K562 (cell line): ENCODE measurements at regions not wholly inside any gene's neighbourhood (a gene's known extent, or its start where the extent isn't known, plus 50 kb on each side); places are given as distances from the start of the nearest gene placed in this dataset.

Source experiments
- ATAC-seq: fragments of 200-7000 bp; cut with Tn5 transposase; 3 replicates; pipeline ENCODE4 v1.9.1; 2020; ENCODE audit warnings: moderate library complexity
- BruUV-seq: library from RNA; stranded (reverse); fragments of 400-500 nt; replicated peaks from 2 replicates; lab custom pipeline; 2021; lab: Mats Ljungman, UMichigan
- CTCF ChIA-PET: fragments of 300-600 bp; formaldehyde crosslinking; extraction: SDS; loops from one replicate; lab custom pipeline; 2021; ENCODE audit warnings: low intra/inter-chr PET ratio; lab: Yijun Ruan, JAX
- POLR2A ChIA-PET: fragments of 300-600, 350-650 bp; sonication (Branson Sonifier 250); formaldehyde crosslinking; extraction: SDS; loops from one replicate; lab custom pipeline; 2021; ENCODE audit warnings: antibody characterized with exemption, inconsistent platforms; lab: Yijun Ruan, JAX
- DNase-seq, 4 experiments: peaks; one replicate each; pipeline versions ENCODE4 v3.0.0 to v3.0.0-alpha.2; 2011 to 2018; ENCODE audit warnings: low spot score in 3 of 4, mixed read lengths in 3 of 4; ENCODE audit errors: extremely low read depth in 1 of 4
- FAIRE-seq: peaks from 2 replicates; lab custom pipeline; 2011; peaks lifted over from hg19 to GRCh38; lab: Jason Lieb, UNC
- H2AFZ ChIP-seq: 2 replicates; pipeline ENCODE4 v1.6.0; 2011; ENCODE audit warnings: low read depth, low read length, control low read depth, inconsistent platforms
- H3K27ac ChIP-seq: fragments of 200-600 bp; 3 replicates; pipeline ENCODE4 v1.8.0; 2011; ENCODE audit warnings: low read depth, mild to moderate bottlenecking, control low read depth, inconsistent platforms, low read length, moderate library complexity, mixed read lengths; ENCODE audit errors: extremely low read depth
- H3K27me3 ChIP-seq, 2 experiments: fragments of 300-600 bp in 1 of 2; 2 replicates in 1 of 2; 3 replicates in 1 of 2; pipeline versions ENCODE4 v1.6.0 to v1.8.0; 2011; ENCODE audit warnings: inconsistent platforms in 2 of 2, low read length in 2 of 2, mild to moderate bottlenecking in 1 of 2, mixed read lengths in 1 of 2, moderate library complexity in 1 of 2; ENCODE audit not compliant: control insufficient read depth in 2 of 2, insufficient read depth in 2 of 2
- H3K36me3 ChIP-seq: fragments of 300-600 bp; 3 replicates; pipeline ENCODE4 v1.8.0; 2011; ENCODE audit warnings: mild to moderate bottlenecking, low read length, inconsistent platforms; ENCODE audit not compliant: control insufficient read depth, insufficient read depth
- H3K4me1 ChIP-seq, 2 experiments: fragments of 200-600 bp in 1 of 2; replicated peaks in 1 of 2; 2 replicates in 1 of 2; 3 replicates in 1 of 2; pipeline versions ENCODE4 v1.5.1 to v1.8.0; 2011; ENCODE audit warnings: inconsistent platforms in 2 of 2, low read length in 2 of 2, mild to moderate bottlenecking in 1 of 2, mixed read lengths in 1 of 2, moderate library complexity in 1 of 2; ENCODE audit not compliant: control insufficient read depth in 2 of 2, insufficient read depth in 2 of 2
- H3K4me2 ChIP-seq: 2 replicates; pipeline ENCODE4 v1.6.1; 2011; ENCODE audit warnings: low read length, control low read depth, inconsistent platforms, mixed read lengths; ENCODE audit not compliant: insufficient read depth
- H3K4me3 ChIP-seq: fragments of 200-600 bp; sonication (generic), shearing (Covaris generic); 2 replicates; pipeline ENCODE4 v1.5.1; 2016; ENCODE audit warnings: control low read depth, inconsistent platforms
- H3K79me2 ChIP-seq: fragments of 200-600 bp; 3 replicates; pipeline ENCODE4 v1.8.0; 2011; ENCODE audit warnings: low read length, inconsistent platforms; ENCODE audit not compliant: control insufficient read depth, insufficient read depth
- H3K9ac ChIP-seq, 2 experiments: 2 replicates each; pipeline versions ENCODE4 v1.6.0 to v1.6.1; 2011; ENCODE audit warnings: low read depth in 2 of 2, low read length in 2 of 2, control low read depth in 1 of 2, inconsistent platforms in 1 of 2, mild to moderate bottlenecking in 1 of 2, mixed read lengths in 1 of 2; ENCODE audit not compliant: insufficient read depth in 1 of 2
- H3K9me1 ChIP-seq: one replicate; pipeline ENCODE4 v1.6.0; 2011; ENCODE audit warnings: inconsistent platforms, mild to moderate bottlenecking, low read length, moderate library complexity; ENCODE audit not compliant: control insufficient read depth, insufficient read depth
- H3K9me3 ChIP-seq: replicated peaks from 2 replicates; pipeline ENCODE4 v1.5.1; 2011; ENCODE audit warnings: low read depth, low read length, inconsistent platforms; ENCODE audit not compliant: control insufficient read depth, insufficient read depth
- H4K20me1 ChIP-seq: replicated peaks from 2 replicates; pipeline ENCODE4 v1.6.1; 2011; ENCODE audit warnings: low read length, inconsistent platforms, mixed read lengths; ENCODE audit not compliant: control insufficient read depth, insufficient read depth
- EGR1 ChIP-seq: fragments of 450-650 bp; conservative IDR thresholded peaks from 2 replicates; pipeline ENCODE4 v1.6.1; 2017; ENCODE audit warnings: mild to moderate bottlenecking
- FOXA3 ChIP-seq, 2 experiments: fragments of 450-650 bp in 1 of 2; sonication (generic) in 1 of 2; formaldehyde crosslinking; IDR thresholded peaks in 1 of 2; conservative IDR thresholded peaks in 1 of 2; 2 replicates each; pipeline versions ENCODE4 v1.4.0 to v1.8.0; 2020 to 2022; ENCODE audit warnings: mild to moderate bottlenecking in 2 of 2, missing genetic modification reagents in 1 of 2
- ILK ChIP-seq: fragments of 450-650 bp; IDR thresholded peaks from 2 replicates; pipeline ENCODE4 v1.6.1; 2016; ENCODE audit warnings: missing genetic modification characterization, low read depth, mild to moderate bottlenecking, missing compliant biosample characterization, moderate library complexity, borderline replicate concordance
- KLF10 ChIP-seq: fragments of 250-450 bp; sonication (Bioruptor Pico); IDR thresholded peaks from 2 replicates; pipeline ENCODE4 v1.6.1; 2021; ENCODE audit warnings: matching md5 sums
- MCM5 ChIP-seq: fragments of 450-650 bp; IDR thresholded peaks from 2 replicates; pipeline ENCODE4 v1.6.1; 2016; ENCODE audit warnings: low read depth
- MTA1 ChIP-seq: fragments of 450-650 bp; IDR thresholded peaks from 2 replicates; pipeline ENCODE4 v1.6.1; 2017; ENCODE audit warnings: borderline replicate concordance
- NELFE ChIP-seq: IDR thresholded peaks from 2 replicates; pipeline ENCODE4 v1.6.1; 2011; ENCODE audit warnings: mild to moderate bottlenecking; ENCODE audit not compliant: insufficient read depth, insufficient read length
- NR3C1 ChIP-seq: sonication (generic); formaldehyde crosslinking; IDR thresholded peaks from 2 replicates; pipeline ENCODE4 v1.8.1; 2022; ENCODE audit warnings: missing genetic modification reagents
- POLR2H ChIP-seq: IDR thresholded peaks from 2 replicates; pipeline ENCODE4 v1.6.1; 2016; ENCODE audit warnings: missing genetic modification characterization, low read depth, mild to moderate bottlenecking, control low read depth, missing compliant biosample characterization, moderate library complexity
- PRPF4 ChIP-seq: fragments of 200-400 bp; formaldehyde crosslinking; IDR thresholded peaks from one replicate; pipeline ENCODE4 v1.6.1; 2017; ENCODE audit warnings: low read length, low read depth, mild to moderate bottlenecking; ENCODE audit not compliant: insufficient read depth, poor library complexity, severe bottlenecking
- RCOR1 ChIP-seq, 2 experiments: IDR thresholded peaks; 2 replicates each; pipeline ENCODE4 v1.6.1; 2012; ENCODE audit warnings: low read depth in 2 of 2, low read length in 2 of 2, borderline replicate concordance in 1 of 2, improper control_type of control experiment in 1 of 2
- TRIM28 ChIP-seq: fragments of 450-650 bp; IDR thresholded peaks from 2 replicates; pipeline ENCODE4 v1.6.1; 2017
- WGBS: fragments of 100-300 bp; shearing (Covaris generic); methylation state at CpG from one replicate; pipeline ENCODE4 v1.1.6; 2016; ENCODE audit warnings: low coverage, mixed read lengths; ENCODE audit not compliant: insufficient coverage; ENCODE audit errors: missing lambda C conversion rate; 5-methylcytosine and 5-hydroxymethylcytosine counted together
- in situ Hi-C: fragments of 300-500 bp; cut with MboI; formaldehyde crosslinking; loops from 4 replicates; pipeline ENCODE4 v1.15.0; 2018; ENCODE audit warnings: inconsistent platforms, mixed read lengths
- intact Hi-C: fragments of 100-400 bp; cut with micrococcal nuclease; formaldehyde crosslinking; loops from 2 replicates; pipeline ENCODE4 v1.14.2; 2022
- TF ChIP-seq, protein P1 (sequence below): IDR thresholded peaks from 2 replicates; pipeline ENCODE4 v1.6.1; 2011; ENCODE audit warnings: borderline replicate concordance, low read depth, mild to moderate bottlenecking, moderate library complexity, low read length; ENCODE audit not compliant: insufficient read depth, poor library complexity, severe bottlenecking
- TF ChIP-seq, protein P2 (sequence below): sonication (generic); formaldehyde crosslinking; IDR thresholded peaks from 2 replicates; pipeline ENCODE4 v1.8.0; 2022; ENCODE audit warnings: mild to moderate bottlenecking, low read depth, missing genetic modification reagents

DNA sequence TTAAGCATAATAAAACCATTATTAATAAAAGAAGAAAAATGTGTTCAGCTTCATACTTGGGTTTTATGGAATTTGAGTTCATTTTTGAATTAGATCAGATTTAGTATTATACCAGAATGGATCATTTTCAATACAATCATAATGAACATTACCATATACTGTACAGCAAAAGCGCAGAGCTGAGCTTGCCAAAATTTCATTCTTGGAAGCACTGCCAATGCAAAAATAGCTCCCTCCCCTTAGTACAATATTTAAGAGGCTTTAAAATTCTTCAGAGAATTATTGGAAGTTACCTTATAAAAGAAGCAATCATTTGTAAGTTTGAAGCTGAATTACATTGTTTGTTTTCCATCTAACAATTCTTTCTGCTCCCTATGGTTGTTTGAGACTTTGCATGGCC is 938.1 kb upstream of the SLC39A10 start (continued):
- TF ChIP-seq, protein P1, sequence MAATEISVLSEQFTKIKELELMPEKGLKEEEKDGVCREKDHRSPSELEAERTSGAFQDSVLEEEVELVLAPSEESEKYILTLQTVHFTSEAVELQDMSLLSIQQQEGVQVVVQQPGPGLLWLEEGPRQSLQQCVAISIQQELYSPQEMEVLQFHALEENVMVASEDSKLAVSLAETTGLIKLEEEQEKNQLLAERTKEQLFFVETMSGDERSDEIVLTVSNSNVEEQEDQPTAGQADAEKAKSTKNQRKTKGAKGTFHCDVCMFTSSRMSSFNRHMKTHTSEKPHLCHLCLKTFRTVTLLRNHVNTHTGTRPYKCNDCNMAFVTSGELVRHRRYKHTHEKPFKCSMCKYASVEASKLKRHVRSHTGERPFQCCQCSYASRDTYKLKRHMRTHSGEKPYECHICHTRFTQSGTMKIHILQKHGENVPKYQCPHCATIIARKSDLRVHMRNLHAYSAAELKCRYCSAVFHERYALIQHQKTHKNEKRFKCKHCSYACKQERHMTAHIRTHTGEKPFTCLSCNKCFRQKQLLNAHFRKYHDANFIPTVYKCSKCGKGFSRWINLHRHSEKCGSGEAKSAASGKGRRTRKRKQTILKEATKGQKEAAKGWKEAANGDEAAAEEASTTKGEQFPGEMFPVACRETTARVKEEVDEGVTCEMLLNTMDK, result no peak
- TF ChIP-seq FOXA3 (CRISPR knock-in tag; conservative IDR thresholded peaks at IDR 0.05 in 1 of 2, IDR thresholded peaks at IDR 0.05 in 1 of 2) (no peak), TRIM28 (no peak), NR3C1 (no peak), MCM5 (no peak), ILK (tag) (no peak)

DNA sequence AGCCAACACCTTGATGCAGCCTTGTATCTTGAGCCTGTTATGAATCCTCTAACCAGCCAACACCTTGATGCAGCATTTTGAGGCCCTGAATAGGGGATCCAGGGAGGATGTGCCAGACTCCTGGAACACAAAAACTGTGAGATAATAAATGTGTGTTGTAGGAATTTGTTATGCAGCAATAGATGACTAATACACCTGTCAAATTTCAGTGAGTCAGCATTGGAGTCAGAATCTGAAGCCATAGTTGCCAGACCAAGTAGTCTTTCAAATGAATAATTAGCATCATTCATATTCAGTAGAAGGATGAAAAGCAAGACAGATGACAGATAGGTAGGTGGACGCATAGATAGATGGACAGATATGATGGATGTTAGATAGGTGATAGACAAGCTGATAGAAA is 942.5 kb upstream of the SLC39A10 start:
- WGBS, result 0% methylated on average over 1 of the region's 1 CpG
- Histone ChIP-seq H3K27me3 (no peaks in the 10 kb centered on the region), H4K20me1 (no peaks in the 10 kb centered on the region), H3K4me1 (no peaks in the 10 kb centered on the region), H3K4me2 (no peak overlapping the region), H3K36me3 (no peaks in the 10 kb centered on the region), H3K4me3 (no peak overlapping the region), H3K79me2 (no peaks in the 10 kb centered on the region), H3K9ac (no peak overlapping the region), H2AFZ (no peak overlapping the region), H3K9me3 (no peaks in the 10 kb centered on the region), H3K9me1 (no peaks in the 10 kb centered on the region), H3K27ac (no peak overlapping the region)
- no peak for DNase-seq
- no peak for ATAC-seq
- TF ChIP-seq EGR1 (no peak), NELFE (no peak), KLF10 (no peak), RCOR1 (IDR thresholded peaks at IDR 0.05; ENCODE audit: borderline replicate concordance in 1 of 2, low read depth in 2 of 2, low read length in 2 of 2) (no peak), MTA1 (no peak), PRPF4 (no peak), POLR2H (tag) (no peak)
- TF ChIP-seq, protein P2, sequence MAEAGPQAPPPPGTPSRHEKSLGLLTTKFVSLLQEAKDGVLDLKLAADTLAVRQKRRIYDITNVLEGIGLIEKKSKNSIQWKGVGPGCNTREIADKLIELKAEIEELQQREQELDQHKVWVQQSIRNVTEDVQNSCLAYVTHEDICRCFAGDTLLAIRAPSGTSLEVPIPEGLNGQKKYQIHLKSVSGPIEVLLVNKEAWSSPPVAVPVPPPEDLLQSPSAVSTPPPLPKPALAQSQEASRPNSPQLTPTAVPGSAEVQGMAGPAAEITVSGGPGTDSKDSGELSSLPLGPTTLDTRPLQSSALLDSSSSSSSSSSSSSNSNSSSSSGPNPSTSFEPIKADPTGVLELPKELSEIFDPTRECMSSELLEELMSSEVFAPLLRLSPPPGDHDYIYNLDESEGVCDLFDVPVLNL (CRISPR knock-in tag), result no peak
- intact Hi-C loops, result no loop called here
- ChIA-PET POLR2A (no interaction called here), CTCF (no interaction called here)
- FAIRE-seq, result no peak
- BruUV-seq, result no TSS peak
- in situ Hi-C loops, result no loop called here
